ENCODE measurements at regions not wholly inside any gene's neighbourhood (a gene's known extent, or its start where the extent isn't known, plus 50 kb on each side); places are given as distances from the start of the nearest gene placed in this dataset.

GRCh38 chr4:104117776-104118175, 376.9 kb downstream of the CXXC4 start:
- Histone ChIP-seq H4K20me1 (ENCODE audit: insufficient read depth) (no peaks in the 10 kb centered on the region), H3K9me2 (ENCODE audit: insufficient read depth) (no peaks in the 10 kb centered on the region), H3K27ac (ENCODE audit: low read depth, low read length) (no peak overlapping the region), H3K4me3 (replicated peaks in 1 of 2; ENCODE audit: low read depth in 1 of 2, low read length in 2 of 2) (no peak overlapping the region), H2AFZ (ENCODE audit: low read depth, low read length, poor library complexity, severe bottlenecking) (no peak overlapping the region), H3K36me3 (ENCODE audit: control insufficient read depth in 1 of 2, insufficient read depth in 2 of 2, low read length in 2 of 2) (no peaks in the 10 kb centered on the region), H3K79me2 (ENCODE audit: insufficient read depth, low read length) (no peaks in the 10 kb centered on the region), H3K4me1 (ENCODE audit: control insufficient read depth in 1 of 2, insufficient read depth in 2 of 2, low read length in 2 of 2) (no peaks in the 10 kb centered on the region), H3K4me2 (ENCODE audit: low read length) (no peak overlapping the region), H3K9ac (ENCODE audit: low read length) (no peak overlapping the region), H3K27me3 (ENCODE audit: insufficient read depth, low read length) (no peaks in the 10 kb centered on the region), H3K9me3 (ENCODE audit: control insufficient read depth in 1 of 2, insufficient read depth in 1 of 2, low read depth in 1 of 2, low read length in 2 of 2) (no peaks in the 10 kb centered on the region)
- RAD21 ChIA-PET (ENCODE audit: low non-redundant PET in 1 of 2, low total read pairs in 2 of 2, uncharacterized antibody in 2 of 2, unreplicated experiment in 2 of 2): no interaction called here
- intact Hi-C loops (cut with micrococcal nuclease): no loop called here
- CTCF ChIA-PET: no interaction called here
- POLR2A ChIA-PET: no interaction called here
- DNase-seq (ENCODE audit: low read depth, low spot score) (no peak), ATAC-seq (no peak)
- BruUV-seq (replicated peaks): no TSS peak
- TF ChIP-seq ATF3 (IDR thresholded peaks at IDR 0.05) (no peak), POLR2A (IDR thresholded peaks at IDR 0.05; ENCODE audit: borderline replicate concordance, extremely low read depth, insufficient read depth, insufficient read length) (no peak), SRF (IDR thresholded peaks at IDR 0.05; ENCODE audit: low read depth) (no peak), ELF1 (IDR thresholded peaks at IDR 0.05; ENCODE audit: borderline replicate concordance, low read depth) (no peak), YY1 (IDR thresholded peaks at IDR 0.05; ENCODE audit: extremely low read depth, insufficient replicate concordance, low read depth, low read length) (no peak), CEBPB (IDR thresholded peaks at IDR 0.05; ENCODE audit: low read depth) (no peak), JUND (IDR thresholded peaks at IDR 0.05) (no peak), SIN3A (IDR thresholded peaks at IDR 0.05; ENCODE audit: low read depth) (no peak), POLR2AphosphoS5 (IDR thresholded peaks at IDR 0.05; ENCODE audit: low read depth, low read length) (no peak), EZH2phosphoT487 (IDR thresholded peaks at IDR 0.05; ENCODE audit: borderline replicate concordance) (no peak), REST (IDR thresholded peaks at IDR 0.05; ENCODE audit: low read depth) (no peak), SP1 (IDR thresholded peaks at IDR 0.05; ENCODE audit: low read depth) (no peak), EGR1 (IDR thresholded peaks at IDR 0.05; ENCODE audit: low read depth) (no peak), ZFX (IDR thresholded peaks at IDR 0.05) (no peak), CBX3 (IDR thresholded peaks at IDR 0.05; ENCODE audit: low read depth) (no peak)
